Lung (tissue), 11 donors: ENCODE measurements at regions not wholly inside any gene's neighbourhood (a gene's known extent, or its start where the extent isn't known, plus 50 kb on each side); places are given as distances from the start of the nearest gene placed in this dataset.

ENCODE experiments used
- ATAC-seq: fragments of 200-7000 bp; cut with Tn5 transposase; one replicate; pipeline ENCODE4 v1.9.1; 2020; ENCODE audit warnings: moderate number of reproducible peaks; ENCODE audit not compliant: insufficient read depth, low FRiP score
- DNase-seq, 3 donors: peaks; one replicate each; pipeline ENCODE4 v3.0.0-alpha.2; 2013 to 2017
- H3K27ac ChIP-seq, 2 donors: one replicate each; pipeline ENCODE4 v1.5.1; 2013; ENCODE audit warnings: mild to moderate bottlenecking in 2 of 2, moderate library complexity in 2 of 2, control low read depth in 1 of 2, inconsistent platforms in 1 of 2, low read depth in 1 of 2, low read length in 1 of 2
- H3K27me3 ChIP-seq, 3 donors: one replicate each; pipeline ENCODE4 v1.5.1; 2013; ENCODE audit warnings: low read length in 2 of 3; ENCODE audit not compliant: control insufficient read depth in 3 of 3, insufficient read depth in 3 of 3
- H3K36me3 ChIP-seq, 4 donors: one replicate each; pipeline ENCODE4 v1.5.1; 2013; ENCODE audit warnings: low read length in 4 of 4, mild to moderate bottlenecking in 1 of 4, moderate library complexity in 1 of 4; ENCODE audit not compliant: control insufficient read depth in 4 of 4, insufficient read depth in 4 of 4
- H3K4me1 ChIP-seq, 5 donors: one replicate each; pipeline ENCODE4 v1.5.1; 2013; ENCODE audit warnings: low read length in 5 of 5, mild to moderate bottlenecking in 2 of 5, moderate library complexity in 1 of 5; ENCODE audit not compliant: control insufficient read depth in 5 of 5, insufficient read depth in 5 of 5
- H3K4me3 ChIP-seq: one replicate; pipeline ENCODE4 v1.5.1; 2013; ENCODE audit warnings: mild to moderate bottlenecking, control low read depth, moderate library complexity
- H3K9ac ChIP-seq, 2 donors: one replicate each; pipeline ENCODE4 v1.5.1; 2013; ENCODE audit warnings: low read length in 2 of 2, control low read depth in 1 of 2; ENCODE audit not compliant: insufficient read depth in 1 of 2
- H3K9me3 ChIP-seq, 4 donors: one replicate each; pipeline ENCODE4 v1.5.1; 2013; ENCODE audit warnings: low read length in 3 of 4, mild to moderate bottlenecking in 1 of 4, moderate library complexity in 1 of 4; ENCODE audit not compliant: control insufficient read depth in 4 of 4, insufficient read depth in 3 of 4
- CTCF ChIP-seq: IDR thresholded peaks from 2 replicates; pipeline ENCODE4 v1.5.1; 2012; ENCODE audit warnings: mild to moderate bottlenecking; ENCODE audit errors: control extremely low read depth, extremely low read depth
- WGBS, 2 donors: extraction: QIAGEN DNeasy Blood & Tissue Kit; methylation state at CpG; one replicate each; pipeline ENCODE4 v1.1.7; 2013; 5-methylcytosine and 5-hydroxymethylcytosine counted together
- donor health status: control.
- donor health status: control.
- donor health status: Bipolar disorder and iron deficiency.
- donor health status: healthy.
- donor health status: DM: yes; HTN: yes; CAD: no.

DNA sequence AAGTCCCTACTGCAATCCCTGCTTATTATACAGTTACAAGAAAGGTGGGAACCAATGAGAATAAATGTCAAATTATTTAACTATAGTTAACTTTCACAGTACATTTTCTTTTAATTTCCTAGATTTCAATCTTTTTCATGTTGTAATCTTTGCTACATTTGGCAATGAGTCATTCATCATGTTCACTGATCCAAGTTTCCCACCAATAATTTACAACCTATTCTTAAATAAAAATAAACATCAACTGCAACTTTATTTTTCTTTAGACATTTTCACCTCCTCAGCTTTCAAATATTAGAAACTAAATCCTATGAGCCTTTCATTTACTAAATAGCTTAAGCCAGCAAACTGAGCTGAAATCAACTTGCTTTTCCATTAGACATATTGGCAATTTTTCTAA, 541.3 kb upstream of the BTBD3 start:
- DNase-seq (no peak), ATAC-seq (no peak)
- Histone ChIP-seq H3K4me3 (no peak overlapping the region), H3K36me3 (no peaks in the 10 kb centered on the region), H3K9ac (no peak overlapping the region), H3K27ac (no peak overlapping the region), H3K27me3 (no peaks in the 10 kb centered on the region), H3K4me1 (peaks cover 0 to 4% (median 0%) of the 10 kb centered on the region in 5 donors), H3K9me3 (no peaks in the 10 kb centered on the region)
- TF ChIP-seq CTCF = no peak

- 82 to 85% methylated on average over 2 of the region's 2 CpGs for WGBS, 2 donors
These were observed 540.7 kb upstream of the BTBD3 start for GRCh38 chr20:11376998-11377397.

GRCh38 chr20:11377761-11378160, 539.9 kb upstream of the BTBD3 start:
- no peak for ATAC-seq
- TF ChIP-seq CTCF = no peak
- Histone ChIP-seq H3K9me3 (no peaks in the 10 kb centered on the region), H3K27me3 (no peaks in the 10 kb centered on the region), H3K4me3 (no peak overlapping the region), H3K9ac (no peak overlapping the region), H3K4me1 (peaks cover 0 to 4% (median 0%) of the 10 kb centered on the region in 5 donors), H3K36me3 (no peaks in the 10 kb centered on the region), H3K27ac (no peak overlapping the region)
- 87 to 93% methylated on average over 2 of the region's 2 CpGs for WGBS, 2 donors
- no peak for DNase-seq

More at GRCh38 chr20:11376998-11377397, 540.7 kb upstream of the BTBD3 start:
- no peak for TF ChIP-seq CTCF
- DNase-seq (no peak), ATAC-seq (no peak)
- Histone ChIP-seq H3K4me3 (no peak overlapping the region), H3K27ac (no peak overlapping the region), H3K9me3 (no peaks in the 10 kb centered on the region), H3K9ac (no peak overlapping the region), H3K27me3 (no peaks in the 10 kb centered on the region), H3K4me1 (peaks cover 0 to 4% (median 0%) of the 10 kb centered on the region in 5 donors), H3K36me3 (no peaks in the 10 kb centered on the region)

DNA sequence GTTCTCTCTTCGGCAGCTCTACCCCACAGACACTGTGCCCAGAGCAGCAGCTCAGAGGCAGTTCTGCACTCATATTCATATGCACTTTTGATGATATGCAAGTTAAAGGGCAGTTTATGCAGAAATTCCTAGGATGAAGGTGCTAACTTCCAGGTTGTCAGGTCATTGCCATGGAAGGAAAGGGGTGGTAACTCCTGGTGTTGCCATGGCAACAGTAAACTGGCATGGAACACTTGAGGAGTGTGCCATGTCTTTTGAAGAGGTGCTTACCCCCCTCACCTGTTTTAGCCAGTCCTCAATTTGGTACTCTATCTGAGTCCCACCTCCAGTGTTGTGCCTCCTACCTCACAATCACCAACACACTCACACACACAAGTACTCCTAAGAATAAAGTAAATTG, 539.4 kb upstream of the BTBD3 start:
- ATAC-seq = no peak
- Histone ChIP-seq H3K4me3 (no peak overlapping the region), H3K27me3 (no peaks in the 10 kb centered on the region), H3K27ac (no peak overlapping the region), H3K36me3 (no peaks in the 10 kb centered on the region), H3K4me1 (peaks cover 0 to 4% (median 0%) of the 10 kb centered on the region in 5 donors), H3K9me3 (no peaks in the 10 kb centered on the region), H3K9ac (no peak overlapping the region)
- no peak for DNase-seq
- no peak for TF ChIP-seq CTCF
- WGBS, 2 donors = 97% methylated on average over 1 of the region's 1 CpG
